Activated CD8-positive, alpha-beta memory T cell treated with anti-CD3 and anti-CD28 coated beads, Interleukin-2, amount 50 U/mL, for 1 hour (primary cell): ENCODE measurements at regions not wholly inside any gene's neighbourhood (a gene's known extent, or its start where the extent isn't known, plus 50 kb on each side); places are given as distances from the start of the nearest gene placed in this dataset.
"Not testable (repeated sequence)": the region's sequence is repeated elsewhere in the genome, so short reads cannot be mapped to it uniquely, and the experiment has no call there.

Experiments
- DNase-seq: peaks from one replicate; pipeline ENCODE4 v3.0.0-alpha.2; 2020; ENCODE audit errors: extremely low read depth

DNA sequence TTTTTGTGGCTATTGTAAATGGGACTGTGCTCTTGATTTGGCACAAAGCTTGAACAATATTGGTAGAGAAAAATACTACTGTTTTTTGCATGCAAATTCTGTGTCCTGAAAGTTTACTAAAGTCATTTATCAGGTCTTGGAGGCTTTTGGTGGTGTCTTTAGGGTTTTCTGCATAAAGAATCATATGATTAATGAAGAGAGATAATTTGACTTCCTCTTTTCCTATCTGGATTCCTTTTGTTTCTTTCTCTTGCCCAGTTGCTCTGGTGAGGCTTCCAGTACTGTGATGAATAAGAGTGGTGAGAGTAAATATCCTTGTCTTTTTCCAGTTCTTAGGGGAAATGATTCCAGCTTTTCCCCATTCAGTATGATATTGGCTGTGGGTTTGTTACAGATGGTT, 1166.7 kb downstream of the NCAM2 start:
- no peak for DNase-seq

DNA sequence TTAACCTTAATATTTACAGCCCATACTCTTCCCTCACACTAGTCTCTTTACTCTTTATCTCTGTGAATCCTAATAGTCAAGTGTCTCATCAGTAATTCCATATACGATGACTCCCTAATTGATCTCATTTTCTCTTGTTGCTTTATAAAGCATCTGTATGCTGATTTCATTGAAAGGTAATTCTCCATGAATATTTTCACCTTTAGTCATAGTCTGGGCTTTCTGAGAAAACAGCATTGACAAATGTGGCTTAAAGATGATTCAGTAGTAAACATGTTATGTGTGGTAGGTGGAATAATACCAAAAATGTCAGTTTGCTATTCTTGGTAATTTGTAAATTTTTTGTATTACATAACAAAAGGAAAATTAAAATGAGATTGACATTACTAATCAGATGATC, 1176.5 kb downstream of the NCAM2 start:
- no peak for DNase-seq

DNA sequence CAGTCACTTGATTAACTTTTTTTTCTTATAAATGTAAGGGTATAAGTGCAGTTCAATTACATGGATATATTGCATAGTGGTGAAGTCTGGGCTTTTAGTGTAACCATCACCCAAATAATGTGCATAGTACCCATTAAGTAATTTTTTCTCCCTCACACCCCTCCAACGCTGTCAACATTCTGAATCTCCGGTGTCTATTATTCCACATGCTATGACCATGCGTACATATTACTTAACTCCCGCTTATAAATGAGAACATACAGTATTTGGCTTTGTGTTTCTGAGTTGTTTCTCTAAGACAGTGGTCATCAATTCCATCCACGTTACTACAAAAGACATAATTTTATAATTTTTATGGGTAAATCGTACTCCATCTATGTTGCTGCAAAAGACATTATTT, 1191.1 kb downstream of the NCAM2 start:
- no peak for DNase-seq

DNA sequence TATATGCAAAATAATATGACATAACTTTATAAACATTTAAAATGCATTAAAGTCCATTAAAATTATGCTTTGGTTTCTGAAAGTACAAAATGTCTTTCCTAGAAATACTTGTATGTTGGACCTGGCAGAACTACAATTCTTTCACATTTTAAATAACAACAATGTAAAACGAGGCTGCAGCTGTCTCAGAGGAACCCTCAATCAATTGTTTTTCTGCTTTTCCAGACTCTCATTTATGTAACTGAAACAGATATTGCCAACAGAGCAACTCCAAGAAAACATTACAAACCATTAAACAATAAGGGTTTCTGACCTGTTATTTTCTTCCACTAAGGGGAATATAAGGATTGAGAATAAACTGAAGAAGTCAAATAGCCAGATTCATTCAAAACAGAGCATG, 1193.4 kb downstream of the NCAM2 start:
- DNase-seq = no peak

DNA sequence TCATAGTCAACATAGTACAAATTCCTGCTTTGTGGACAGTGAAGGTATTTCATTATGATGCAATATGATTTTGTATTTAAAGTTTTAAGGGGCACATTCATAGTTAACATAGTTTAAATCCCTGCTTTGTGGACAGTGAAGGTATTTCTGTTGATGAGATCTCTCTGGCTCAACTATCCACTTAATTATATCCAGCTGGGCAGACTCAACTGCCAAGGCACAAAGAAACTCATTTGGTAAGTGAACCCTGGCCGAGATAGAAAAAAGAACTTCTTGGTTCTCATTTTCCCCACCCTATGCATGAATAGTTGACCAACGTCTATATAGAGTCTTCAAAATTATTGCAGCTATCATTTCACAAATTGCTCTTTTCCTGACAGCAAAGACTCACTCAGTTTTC, 1194.6 kb downstream of the NCAM2 start:
- no peak for DNase-seq

DNA sequence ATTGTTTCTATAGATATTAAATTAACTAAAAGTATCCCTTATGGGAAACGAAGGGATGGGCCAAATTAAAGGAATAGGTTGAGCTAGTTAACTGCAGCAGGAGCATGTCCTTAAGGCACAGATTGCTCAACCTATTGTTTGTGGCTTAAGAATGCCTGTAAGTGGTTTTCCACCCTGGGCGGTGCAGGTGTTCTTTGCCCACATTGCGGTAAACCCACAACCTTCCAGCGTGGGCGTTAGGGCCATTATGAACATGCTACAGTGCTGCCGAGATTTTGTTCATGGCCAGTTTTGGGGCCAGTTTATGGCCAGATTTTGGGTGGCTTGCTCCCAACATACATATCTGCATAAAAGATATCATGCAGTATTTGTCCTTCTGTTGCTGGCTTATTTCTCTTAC, 1196.8 kb downstream of the NCAM2 start:
- not testable (repeated sequence) for DNase-seq

DNA sequence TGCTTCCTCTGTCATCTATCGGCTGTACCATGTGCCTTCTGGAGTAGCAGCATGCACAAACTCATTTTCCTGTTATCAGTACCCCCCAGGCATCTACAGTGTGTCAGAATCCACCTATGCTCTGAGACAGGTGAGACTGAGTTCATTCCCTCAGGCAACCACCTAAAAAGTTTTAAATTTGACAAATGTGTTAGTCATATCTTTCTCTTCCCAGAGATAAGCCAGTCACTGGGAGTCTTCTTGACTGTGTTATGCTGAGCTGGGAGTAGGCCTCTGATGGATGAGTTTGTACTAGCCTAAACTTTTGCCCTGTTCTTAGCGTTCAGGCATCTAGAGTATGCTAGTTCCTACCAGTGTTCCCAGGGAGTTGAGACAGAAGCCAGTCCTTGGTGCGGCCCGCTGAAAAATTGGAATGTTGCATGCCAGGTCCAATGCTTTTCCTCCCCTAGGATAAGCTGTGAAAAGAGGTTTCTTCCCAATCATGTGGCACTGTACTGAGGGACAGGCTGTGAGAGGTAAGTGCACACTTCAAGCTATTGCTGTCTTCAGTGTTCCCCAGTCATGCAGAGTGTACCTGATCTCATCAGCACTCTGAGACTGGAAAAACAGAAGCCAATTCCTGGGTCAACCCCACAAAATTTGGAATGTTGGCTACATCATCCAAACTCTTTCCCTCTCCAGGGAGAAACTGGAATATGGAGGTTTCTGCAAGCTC, 1202.3 kb downstream of the NCAM2 start:
- no peak for DNase-seq

DNA sequence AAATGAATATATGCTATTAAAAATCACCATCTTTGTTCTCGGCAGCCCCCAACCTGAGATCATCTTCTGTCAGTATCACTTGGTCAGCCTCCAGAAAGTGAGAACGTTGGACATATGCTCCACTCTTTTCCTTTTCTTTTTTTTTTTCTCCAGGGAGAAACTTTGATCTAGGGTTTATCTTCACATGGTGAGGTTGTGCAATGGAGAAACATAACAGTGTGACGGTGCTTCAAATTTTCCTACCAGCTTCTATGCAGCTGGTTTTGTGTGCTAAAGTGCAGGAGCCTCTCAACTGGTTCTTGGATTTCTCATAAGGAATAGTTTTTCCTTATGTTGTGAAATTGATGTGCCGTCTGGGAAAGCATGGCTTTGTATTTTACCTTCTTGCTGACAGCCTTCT, 1202.9 kb downstream of the NCAM2 start:
- no peak for DNase-seq

DNA sequence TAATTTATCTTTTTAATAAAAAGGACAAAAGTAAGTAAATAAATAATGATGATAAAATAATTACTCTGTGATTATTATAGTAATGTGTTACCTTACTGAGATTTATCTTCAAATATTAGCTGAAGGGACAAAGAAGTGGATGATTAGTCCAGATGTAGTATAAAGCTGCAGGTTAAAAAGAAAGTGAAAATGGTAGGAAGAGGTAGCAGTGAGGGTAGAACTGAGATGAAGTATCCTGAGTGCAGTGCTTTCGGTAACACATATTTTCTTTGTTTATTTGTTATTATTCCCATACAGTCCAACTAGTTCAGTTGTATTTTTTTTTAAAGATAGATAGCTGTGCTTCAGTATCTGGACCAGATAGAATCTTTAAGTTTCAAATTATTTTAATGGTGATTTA, 1203.5 kb downstream of the NCAM2 start:
- no peak for DNase-seq

DNA sequence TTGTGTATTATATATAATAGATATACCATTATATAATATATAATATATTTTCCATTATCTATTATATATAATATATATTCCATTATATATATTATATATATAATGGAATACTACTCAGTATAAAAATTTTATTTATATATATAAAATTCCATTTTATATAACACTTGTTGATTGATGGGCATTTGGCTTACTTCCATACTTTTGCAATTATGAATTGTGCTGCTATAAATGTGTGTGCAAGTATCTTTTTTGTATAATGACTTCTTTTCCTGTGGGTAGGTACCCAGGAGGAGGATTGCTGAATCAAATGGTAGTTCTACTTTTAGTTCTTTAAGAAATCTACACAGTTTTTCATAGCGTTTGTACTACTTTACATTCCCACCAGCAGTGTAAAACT, 1211.1 kb downstream of the NCAM2 start:
- DNase-seq = no peak

DNA sequence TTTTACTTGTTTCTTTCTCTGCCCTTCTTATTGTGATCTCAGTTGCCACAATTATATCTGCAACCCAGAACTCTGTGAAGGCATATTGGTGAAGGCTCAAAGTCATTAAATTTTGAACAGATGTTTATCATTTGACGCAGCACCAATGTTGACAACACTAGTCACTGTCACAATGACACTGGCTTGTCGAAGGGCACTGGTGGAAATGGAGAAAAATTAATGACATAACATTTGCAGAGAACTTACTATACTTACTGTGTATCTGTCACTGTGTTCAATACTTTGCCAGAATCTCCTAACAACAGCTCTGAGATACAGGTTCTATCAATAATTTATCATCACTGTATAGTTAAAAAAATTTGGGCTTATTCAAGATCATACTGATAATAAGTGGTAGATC, 1213.7 kb downstream of the NCAM2 start:
- DNase-seq = no peak

DNA sequence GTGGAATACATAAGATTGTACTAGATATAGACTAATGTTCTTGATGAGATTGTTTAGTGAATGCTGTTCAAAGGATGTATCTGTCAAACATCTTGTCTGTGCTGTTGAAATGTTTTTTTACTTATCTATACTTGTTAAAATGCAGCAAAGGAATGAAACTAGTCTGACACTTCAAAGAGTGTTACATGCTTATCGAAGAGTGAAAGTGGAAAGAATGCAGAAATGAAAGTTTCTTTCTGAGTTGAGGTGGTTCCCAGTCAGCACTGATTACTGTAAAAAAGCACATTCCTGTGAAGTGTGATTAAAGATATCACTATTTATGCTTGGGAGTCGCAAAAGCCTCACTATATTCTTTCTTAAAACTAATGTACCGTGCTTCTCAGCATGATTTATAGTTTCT, 1225.2 kb downstream of the NCAM2 start:
- no peak for DNase-seq

DNA sequence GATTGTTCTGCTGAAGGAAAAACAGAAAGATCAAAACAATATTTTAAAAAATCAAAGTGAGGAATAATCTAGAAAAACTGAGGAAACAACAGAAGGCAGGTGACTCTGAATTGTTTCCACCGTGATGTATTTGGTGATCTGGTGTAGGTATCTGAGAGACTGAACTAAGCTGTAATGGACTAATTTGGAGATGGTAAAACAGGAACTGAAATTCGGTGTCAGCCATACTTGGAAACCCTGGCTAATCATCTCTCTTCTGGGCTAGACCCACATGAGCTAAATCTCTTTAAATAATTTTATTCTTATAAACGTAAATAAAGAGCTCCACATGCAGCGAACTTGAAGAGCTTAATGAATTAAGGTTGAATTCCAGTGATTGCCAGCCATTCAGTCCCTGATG, 1226.1 kb downstream of the NCAM2 start:
- DNase-seq = no peak

DNA sequence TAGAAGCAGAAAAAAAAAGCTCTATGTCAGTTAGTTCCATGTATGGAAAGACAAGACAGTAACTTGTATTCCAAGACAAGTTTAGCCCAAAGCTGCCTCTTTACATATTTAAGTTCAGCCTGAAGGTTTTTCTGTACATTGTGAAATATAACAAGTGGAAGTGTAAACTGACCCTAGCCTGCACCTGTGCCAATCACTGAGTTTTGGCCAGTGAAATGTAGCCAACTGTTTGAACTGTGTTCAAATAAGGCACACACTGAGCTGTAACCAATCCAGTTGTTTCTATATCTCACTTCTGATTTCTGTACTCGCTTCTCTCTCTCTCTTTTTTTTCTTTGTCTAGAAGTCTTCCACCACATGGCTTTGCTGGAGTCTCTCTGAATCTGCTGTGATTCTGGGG, 1227.1 kb downstream of the NCAM2 start:
- DNase-seq = no peak

DNA sequence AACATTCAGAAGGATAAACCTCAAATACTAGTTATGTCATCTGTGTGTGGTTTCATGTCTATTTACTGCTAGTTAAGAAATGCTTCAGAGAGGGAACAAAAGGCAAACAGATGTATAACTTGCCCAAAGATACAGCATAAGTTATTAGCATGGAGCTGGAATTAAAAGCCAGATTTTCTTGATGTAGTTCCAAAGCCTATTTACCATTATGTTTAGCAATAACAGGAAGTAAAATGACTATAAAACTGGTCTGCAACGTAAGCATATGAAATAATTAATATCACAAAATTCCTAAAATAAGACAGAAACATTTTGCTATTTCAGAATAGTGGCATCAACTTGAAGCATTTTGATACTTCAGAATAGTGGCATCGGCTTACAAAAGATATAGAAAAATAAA, 1232.8 kb downstream of the NCAM2 start:
- DNase-seq = no peak

DNA sequence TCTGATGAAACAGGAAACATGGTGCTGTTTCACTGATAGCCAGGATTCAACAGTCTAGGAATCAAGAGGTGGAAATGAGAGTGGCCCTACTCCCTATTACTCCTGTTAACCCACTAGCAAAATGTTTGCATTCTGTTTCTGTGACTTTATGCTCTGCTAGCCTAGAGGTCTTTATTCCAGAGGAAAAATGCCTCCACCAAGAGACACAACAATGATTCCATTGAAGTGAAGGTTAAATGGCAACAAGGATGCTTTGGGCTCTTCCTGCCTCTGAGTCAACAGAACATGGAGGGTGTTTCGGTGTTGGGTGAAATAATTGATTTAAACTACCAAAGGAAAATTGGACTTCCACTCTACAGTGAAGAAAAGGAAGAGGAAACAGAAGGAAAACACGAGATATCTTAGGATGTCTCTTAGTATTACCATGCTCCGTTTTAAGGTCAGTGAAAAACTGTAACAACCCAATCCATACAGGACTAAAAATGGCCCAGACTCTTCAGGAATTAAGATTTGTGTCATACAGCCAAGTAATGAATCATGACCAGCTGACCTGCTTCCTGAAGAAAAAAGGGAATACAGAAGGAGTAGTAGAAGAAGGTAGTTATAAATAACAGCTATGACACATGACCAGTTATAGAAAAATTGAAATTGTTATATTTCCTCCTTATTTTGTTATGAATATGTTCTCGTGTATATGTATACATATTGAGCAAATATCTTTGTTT, 1237.8 kb downstream of the NCAM2 start:
- no peak for DNase-seq

DNA sequence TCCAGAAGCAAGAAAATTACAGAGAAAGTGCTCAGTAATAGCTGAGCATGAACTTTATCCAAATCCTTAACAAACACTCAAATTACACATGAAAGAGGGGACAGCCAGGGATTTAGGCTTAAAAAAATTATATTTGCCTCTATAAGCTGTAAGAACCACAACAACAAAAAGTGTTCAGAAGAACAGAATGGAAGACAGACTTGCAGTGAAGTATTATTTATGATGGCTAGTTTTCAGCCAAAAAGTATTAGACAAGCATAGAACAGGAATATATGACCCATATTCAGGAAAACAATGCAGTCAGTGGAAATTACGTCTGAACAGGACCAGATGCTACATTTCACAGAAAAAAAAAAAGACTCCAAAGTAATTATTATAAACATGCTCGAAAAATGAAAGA, 1246.3 kb downstream of the NCAM2 start:
- no peak for DNase-seq

DNA sequence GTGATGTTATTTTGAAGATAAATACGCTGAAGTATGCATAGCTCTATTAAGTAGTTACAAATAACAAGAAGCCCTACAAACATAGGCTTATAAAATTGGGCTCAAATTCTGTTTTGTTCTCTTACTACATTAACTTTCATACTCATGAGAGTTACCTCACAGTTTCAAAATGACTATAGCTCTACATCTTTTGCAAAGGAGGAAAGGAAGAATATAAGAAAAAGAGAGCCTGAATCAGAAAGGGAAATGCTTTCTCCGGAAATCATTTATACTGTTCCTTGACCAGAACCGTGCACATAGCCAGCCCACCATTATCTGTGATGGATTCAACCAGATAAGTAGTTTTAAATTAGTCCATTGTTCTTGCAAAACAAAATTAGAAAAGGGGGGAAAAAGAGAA, 1252.1 kb downstream of the NCAM2 start:
- DNase-seq = no peak

DNA sequence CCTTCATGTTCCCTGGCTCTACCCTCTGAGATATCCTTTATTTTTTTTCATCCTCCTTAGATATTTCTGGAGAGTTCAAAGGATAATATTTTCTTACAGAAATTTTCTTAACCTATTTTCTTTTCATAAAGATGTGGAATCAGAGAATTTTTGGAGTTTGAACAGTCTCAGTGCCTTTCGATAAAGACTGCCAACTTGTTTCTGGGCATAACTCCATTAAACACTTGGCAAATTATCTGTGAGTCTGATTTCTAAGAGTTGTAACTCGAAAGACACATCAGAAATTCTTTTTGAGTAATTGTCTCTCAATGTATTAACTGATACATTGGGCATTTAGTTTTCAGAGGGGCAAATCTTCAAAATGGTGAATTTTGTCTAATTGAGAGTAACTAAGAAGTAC, 1255.6 kb downstream of the NCAM2 start:
- no peak for DNase-seq

DNA sequence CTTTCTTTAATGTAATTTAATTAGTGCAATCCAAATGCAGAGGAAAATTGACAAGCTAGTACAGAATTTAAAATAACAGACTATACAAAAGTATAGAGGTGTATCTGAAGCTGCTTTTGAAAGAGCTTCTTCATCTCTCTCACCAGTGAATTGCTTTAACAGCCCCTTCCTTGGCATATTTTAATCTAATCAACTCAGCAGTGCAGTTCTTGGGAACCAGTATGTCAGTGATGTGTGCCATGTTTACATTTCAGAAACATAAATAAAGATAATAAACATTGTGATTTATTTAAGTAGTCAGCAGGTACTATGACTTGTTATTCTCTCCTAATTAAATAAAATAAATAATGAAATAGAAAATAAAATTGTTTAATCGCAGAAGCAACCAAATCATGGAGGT, 1260.6 kb downstream of the NCAM2 start:
- DNase-seq = no peak

DNA sequence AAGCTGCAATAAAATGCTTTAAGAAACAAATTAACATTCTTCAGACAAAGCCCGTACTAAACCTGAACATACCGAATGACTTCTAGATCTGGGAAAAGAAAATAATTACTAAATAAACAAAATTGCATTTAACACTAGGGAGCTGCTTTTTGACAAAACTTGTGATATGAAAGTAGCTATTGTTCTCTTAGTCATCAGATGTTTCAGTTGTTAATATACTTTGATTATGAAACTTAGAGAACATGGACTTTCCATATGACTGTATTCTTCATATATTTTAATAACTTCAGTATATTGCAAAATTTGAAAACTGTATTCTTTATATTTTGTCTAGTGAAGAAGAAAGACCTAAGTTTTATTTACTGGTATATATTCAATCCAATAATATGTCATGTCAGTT, 1262.1 kb downstream of the NCAM2 start:
- DNase-seq = no peak

DNA sequence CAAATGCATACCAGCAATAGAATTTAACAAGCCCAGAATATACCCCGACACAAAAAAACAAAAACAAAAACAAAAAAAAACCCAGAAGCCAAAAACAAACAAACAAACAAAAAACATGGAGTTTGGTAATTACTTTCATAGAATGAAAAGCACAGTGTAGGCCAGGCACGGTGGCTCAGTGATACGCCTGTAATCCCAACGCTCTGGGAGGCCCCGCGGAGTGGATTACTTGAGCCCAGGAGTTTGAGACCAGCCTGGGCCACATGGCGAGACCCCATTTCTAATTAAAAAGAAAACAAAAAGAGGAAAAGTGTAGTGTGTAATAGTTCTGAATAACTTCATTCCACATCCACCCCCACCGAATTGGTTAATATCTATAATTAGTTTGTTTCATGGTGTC, 1265.7 kb downstream of the NCAM2 start:
- no peak for DNase-seq

DNA sequence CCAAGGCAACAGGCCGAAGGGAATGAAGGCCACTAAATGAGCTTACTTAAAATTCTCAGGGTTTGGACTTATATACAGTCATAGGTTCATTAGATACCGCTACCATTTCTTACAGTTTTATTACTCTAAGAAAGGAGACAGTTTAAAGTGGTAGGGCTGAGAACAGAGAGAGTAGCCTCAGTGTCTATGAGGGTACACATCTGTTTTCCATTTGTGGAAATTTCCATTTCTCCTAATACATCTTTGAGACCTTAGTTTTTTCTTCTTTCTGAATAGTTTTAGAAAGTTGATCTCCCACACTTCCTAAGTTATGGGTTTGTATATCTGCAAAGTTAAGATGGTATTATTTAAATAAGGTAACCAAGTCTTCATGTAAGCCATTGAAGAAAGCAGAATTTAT, 1279.1 kb downstream of the NCAM2 start:
- DNase-seq = no peak

DNA sequence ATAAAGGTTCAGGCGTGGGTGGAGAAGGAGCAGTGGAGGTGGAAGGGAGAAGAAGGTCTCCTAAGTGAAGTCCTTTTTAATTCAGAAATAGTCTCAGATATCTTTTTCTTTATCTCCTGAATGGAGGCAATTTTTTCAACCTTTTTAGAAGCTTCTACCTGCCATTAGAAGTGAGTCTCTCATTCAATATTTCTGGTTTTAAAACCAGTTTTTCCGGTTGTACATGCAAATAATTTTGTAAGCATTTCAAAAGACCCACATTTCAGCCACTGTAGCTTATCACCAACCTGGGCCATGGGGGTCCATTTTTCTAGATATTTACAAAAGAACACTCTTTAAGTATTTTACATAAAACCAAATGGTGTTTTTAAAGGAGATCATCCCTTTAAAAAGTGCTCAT, 1280.2 kb downstream of the NCAM2 start:
- no peak for DNase-seq
